CD4-positive, alpha-beta T cell (primary cell): ENCODE measurements at regions not wholly inside any gene's neighbourhood (a gene's known extent, or its start where the extent isn't known, plus 50 kb on each side); places are given as distances from the start of the nearest gene placed in this dataset.

Source experiments
- ATAC-seq: fragments of 200-7000 bp; cut with Tn5 transposase; one replicate; pipeline ENCODE4 v1.10.0; 2022; ENCODE audit warnings: mild to moderate bottlenecking; ENCODE audit not compliant: poor library complexity
- CTCF ChIA-PET: fragments of 350-600 bp; sonication (Branson Sonifier 250); formaldehyde crosslinking; loops from one replicate; lab custom pipeline; 2021; ENCODE audit warnings: antibody characterized with exemption, inconsistent platforms; lab: Charles Lee
- POLR2A ChIA-PET: fragments of 350-600 bp; sonication (Branson Sonifier 250); formaldehyde crosslinking; loops from one replicate; lab custom pipeline; 2021; ENCODE audit warnings: antibody characterized with exemption, inconsistent platforms; lab: Charles Lee
- DNase-seq, 14 experiments: peaks; one replicate each; pipeline ENCODE4 v3.0.0-alpha.2; 2013 to 2020; ENCODE audit warnings: mixed read lengths in 2 of 14
- H3K27ac ChIP-seq, 2 donors: one replicate each; pipeline versions ENCODE4 v1.5.1 to v1.7.0; 2013; ENCODE audit warnings: low read length in 2 of 2, low read depth in 1 of 2, mild to moderate bottlenecking in 1 of 2
- H3K27me3 ChIP-seq, 2 experiments: 1 replicate in 1 of 2; 2 replicates in 1 of 2; pipeline versions ENCODE4 v1.6.1 to v1.7.0; 2013; ENCODE audit warnings: low read length in 2 of 2, control low read depth in 1 of 2, mild to moderate bottlenecking in 1 of 2, moderate library complexity in 1 of 2; ENCODE audit not compliant: insufficient read depth in 2 of 2, control insufficient read depth in 1 of 2
- H3K36me3 ChIP-seq: one replicate; pipeline ENCODE4 v1.6.1; 2013; ENCODE audit warnings: low read length, control low read depth; ENCODE audit not compliant: insufficient read depth
- H3K4me1 ChIP-seq: one replicate; pipeline ENCODE4 v1.6.1; 2013; ENCODE audit warnings: low read length, control low read depth; ENCODE audit not compliant: insufficient read depth
- H3K4me3 ChIP-seq: one replicate; pipeline ENCODE4 v1.5.1; 2013; ENCODE audit warnings: mild to moderate bottlenecking, low read length, moderate library complexity
- H3K9me3 ChIP-seq, 2 experiments: 1 replicate in 1 of 2; 2 replicates in 1 of 2; pipeline versions ENCODE4 v1.6.1 to v1.7.0; 2013; ENCODE audit warnings: low read length in 2 of 2, mild to moderate bottlenecking in 2 of 2, control low read depth in 1 of 2, moderate library complexity in 1 of 2; ENCODE audit not compliant: control insufficient read depth in 1 of 2, insufficient read depth in 1 of 2
- H3K27ac Mint-ChIP-seq: one replicate; pipeline ENCODE4 v1.8.0; 2020; ENCODE audit warnings: mixed read lengths
- H3K27me3 Mint-ChIP-seq: one replicate; pipeline ENCODE4 v1.8.0; 2021; ENCODE audit warnings: mixed read lengths
- H3K36me3 Mint-ChIP-seq: one replicate; pipeline ENCODE4 v1.8.0; 2021; ENCODE audit warnings: low read depth, mixed read lengths
- H3K4me1 Mint-ChIP-seq: one replicate; pipeline ENCODE4 v1.8.0; 2021; ENCODE audit warnings: low read depth, mixed read lengths
- H3K4me3 Mint-ChIP-seq: one replicate; pipeline ENCODE4 v1.8.0; 2020; ENCODE audit warnings: mild to moderate bottlenecking, mixed read lengths
- H3K9me3 Mint-ChIP-seq: one replicate; pipeline ENCODE4 v1.8.0; 2020; ENCODE audit warnings: mixed read lengths
- intact Hi-C, 2 experiments: fragments of 100-400 bp; cut with DNase I in 1 of 2; cut with micrococcal nuclease in 1 of 2; formaldehyde crosslinking; loops; one replicate each; pipeline versions ENCODE4 v1.15.1 to v1.9.0; 2023 to 2025; cut with DNase I, micrococcal nuclease
- TF ChIP-seq, protein P1 (sequence below): fragments of 200-600 bp; IDR thresholded peaks from one replicate; pipeline ENCODE4 v1.8.0; 2022; ENCODE audit warnings: antibody characterized with exemption, mild to moderate bottlenecking

DNA sequence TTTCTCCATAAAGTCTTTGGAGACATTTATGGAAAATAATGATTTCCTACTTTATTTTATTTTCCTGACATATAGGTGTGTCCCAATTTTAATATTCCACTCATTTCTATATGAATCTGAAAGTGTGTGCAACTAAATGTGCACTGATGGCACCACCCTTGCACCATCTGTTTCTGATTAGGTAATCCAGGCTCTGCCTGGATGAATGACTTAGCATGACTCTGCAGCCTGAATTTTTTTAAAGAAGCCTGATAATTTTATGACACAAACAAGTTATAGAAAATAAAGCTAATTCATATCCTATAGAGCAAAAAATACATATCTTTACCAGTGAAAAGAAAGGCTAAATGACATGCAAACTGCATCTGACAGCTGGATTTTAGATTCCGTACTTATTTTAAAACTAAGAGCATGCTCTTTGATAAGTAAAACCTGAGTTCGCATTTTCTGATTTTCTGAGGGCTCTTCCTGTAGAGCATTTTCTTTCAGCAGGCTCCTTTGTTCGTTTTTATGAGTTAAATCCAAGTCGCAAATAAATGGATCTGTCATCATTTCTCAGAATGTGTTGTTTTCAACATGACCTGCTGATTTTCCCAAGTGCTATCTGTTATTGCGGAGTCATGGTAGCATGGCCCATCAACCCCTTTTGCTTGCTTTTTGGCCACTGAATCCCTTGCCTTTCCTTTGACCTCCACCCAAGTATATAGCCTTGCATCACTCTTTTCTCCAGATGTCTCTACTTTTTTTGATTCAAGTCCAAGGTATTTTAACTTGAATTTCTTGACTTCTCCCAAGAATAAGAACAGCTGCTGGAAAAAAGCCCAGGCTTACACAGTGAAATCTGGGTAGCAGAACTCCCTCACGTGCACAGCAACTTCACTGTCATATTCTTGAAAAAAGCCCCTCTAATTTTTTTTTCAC lies 52.8 kb upstream of the LYPLAL1 start:
- no peaks in the 10 kb centered on the region for H3K36me3 Mint-ChIP-seq
- no peaks in the 10 kb centered on the region for H3K27me3 ChIP-seq
- H3K4me1 Mint-ChIP-seq = no peaks in the 10 kb centered on the region
- no peaks in the 10 kb centered on the region for H3K36me3 ChIP-seq
- CTCF ChIA-PET = no interaction called here
- POLR2A ChIA-PET = no interaction called here
- no peak overlapping the region for H3K27ac Mint-ChIP-seq
- ATAC-seq (no peak), DNase-seq (peak in 2 of 14 experiments; percentile 8)
- TF ChIP-seq, protein P1, sequence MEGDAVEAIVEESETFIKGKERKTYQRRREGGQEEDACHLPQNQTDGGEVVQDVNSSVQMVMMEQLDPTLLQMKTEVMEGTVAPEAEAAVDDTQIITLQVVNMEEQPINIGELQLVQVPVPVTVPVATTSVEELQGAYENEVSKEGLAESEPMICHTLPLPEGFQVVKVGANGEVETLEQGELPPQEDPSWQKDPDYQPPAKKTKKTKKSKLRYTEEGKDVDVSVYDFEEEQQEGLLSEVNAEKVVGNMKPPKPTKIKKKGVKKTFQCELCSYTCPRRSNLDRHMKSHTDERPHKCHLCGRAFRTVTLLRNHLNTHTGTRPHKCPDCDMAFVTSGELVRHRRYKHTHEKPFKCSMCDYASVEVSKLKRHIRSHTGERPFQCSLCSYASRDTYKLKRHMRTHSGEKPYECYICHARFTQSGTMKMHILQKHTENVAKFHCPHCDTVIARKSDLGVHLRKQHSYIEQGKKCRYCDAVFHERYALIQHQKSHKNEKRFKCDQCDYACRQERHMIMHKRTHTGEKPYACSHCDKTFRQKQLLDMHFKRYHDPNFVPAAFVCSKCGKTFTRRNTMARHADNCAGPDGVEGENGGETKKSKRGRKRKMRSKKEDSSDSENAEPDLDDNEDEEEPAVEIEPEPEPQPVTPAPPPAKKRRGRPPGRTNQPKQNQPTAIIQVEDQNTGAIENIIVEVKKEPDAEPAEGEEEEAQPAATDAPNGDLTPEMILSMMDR = no peak
- H3K9me3 ChIP-seq = no peaks in the 10 kb centered on the region
- no peak overlapping the region for H3K4me3 Mint-ChIP-seq
- no peak overlapping the region for H3K27ac ChIP-seq
- intact Hi-C loops = no loop called here
- peaks cover 2% of the 10 kb centered on the region for H3K9me3 Mint-ChIP-seq
- H3K4me3 ChIP-seq = no peak overlapping the region
- H3K27me3 Mint-ChIP-seq = no peaks in the 10 kb centered on the region
- H3K4me1 ChIP-seq = no peaks in the 10 kb centered on the region

DNA sequence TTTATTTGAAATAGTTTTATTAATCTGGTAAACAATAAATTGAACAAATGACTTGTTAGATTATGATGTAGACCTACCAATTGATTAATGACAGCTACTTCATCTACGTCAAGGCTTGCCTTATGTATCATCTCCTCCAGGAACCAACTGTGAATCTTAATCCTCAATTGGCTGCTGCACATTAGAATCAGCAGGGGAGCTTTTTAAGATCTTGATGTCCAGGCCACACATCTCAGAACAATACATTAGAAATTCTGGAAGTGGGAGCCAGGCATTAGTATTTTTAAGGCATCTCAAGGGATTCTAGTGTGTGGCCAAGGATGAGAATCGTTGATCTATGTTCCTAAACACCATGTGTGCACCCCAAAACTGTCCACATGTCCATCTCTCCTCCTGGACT lies 52.0 kb upstream of the LYPLAL1 start:
- ChIA-PET POLR2A (no interaction called here), CTCF (no interaction called here)
- no peak overlapping the region for H3K4me3 Mint-ChIP-seq
- H3K27me3 ChIP-seq = no peaks in the 10 kb centered on the region
- no peaks in the 10 kb centered on the region for H3K36me3 ChIP-seq
- H3K4me3 ChIP-seq = no peak overlapping the region
- no peaks in the 10 kb centered on the region for H3K4me1 ChIP-seq
- no peaks in the 10 kb centered on the region for H3K9me3 Mint-ChIP-seq
- H3K27ac ChIP-seq = no peak overlapping the region
- H3K9me3 ChIP-seq = no peaks in the 10 kb centered on the region
- DNase-seq (no peak), ATAC-seq (no peak)
- no peak overlapping the region for H3K27ac Mint-ChIP-seq
- TF ChIP-seq, protein P1 = no peak
- H3K36me3 Mint-ChIP-seq = no peaks in the 10 kb centered on the region
- intact Hi-C loops = no loop called here
- H3K27me3 Mint-ChIP-seq = no peaks in the 10 kb centered on the region
- no peaks in the 10 kb centered on the region for H3K4me1 Mint-ChIP-seq

DNA sequence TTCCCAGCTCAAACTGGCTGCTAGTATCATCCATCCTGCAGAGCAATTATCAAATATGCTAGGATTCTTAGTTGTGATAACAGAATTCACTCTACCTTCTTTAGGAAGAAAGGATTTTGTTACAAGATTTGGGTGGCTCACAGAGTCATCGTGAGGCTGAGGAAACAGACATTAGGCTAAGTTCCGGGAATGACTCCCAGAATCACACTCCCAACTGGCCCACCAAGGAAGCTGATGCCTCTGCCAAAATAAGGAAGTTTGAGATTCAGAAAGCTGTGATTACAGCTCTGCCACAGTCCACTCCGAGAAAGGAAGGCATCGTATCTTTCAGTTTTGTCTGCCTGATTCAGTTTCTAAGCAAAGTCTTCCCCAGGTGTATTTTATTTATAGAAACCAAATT lies 50.6 kb upstream of the LYPLAL1 start:
- TF ChIP-seq, protein P1 = no peak
- Mint-ChIP-seq H3K4me1 (no peaks in the 10 kb centered on the region), H3K27me3 (no peaks in the 10 kb centered on the region), H3K4me3 (no peak overlapping the region), H3K9me3 (no peaks in the 10 kb centered on the region), H3K27ac (no peak overlapping the region), H3K36me3 (no peaks in the 10 kb centered on the region)
- DNase-seq (no peak), ATAC-seq (no peak)
- CTCF ChIA-PET = no interaction called here
- POLR2A ChIA-PET = no interaction called here
- H3K36me3 ChIP-seq = no peaks in the 10 kb centered on the region
- H3K9me3 ChIP-seq = no peaks in the 10 kb centered on the region
- intact Hi-C loops = no loop called here
- no peak overlapping the region for H3K4me3 ChIP-seq
- no peak overlapping the region for H3K27ac ChIP-seq
- no peaks in the 10 kb centered on the region for H3K4me1 ChIP-seq
- no peaks in the 10 kb centered on the region for H3K27me3 ChIP-seq
